ENCODE measurements at regions not wholly inside any gene's neighbourhood (a gene's known extent, or its start where the extent isn't known, plus 50 kb on each side); places are given as distances from the start of the nearest gene placed in this dataset.
"Not testable (repeated sequence)": the region's sequence is repeated elsewhere in the genome, so short reads cannot be mapped to it uniquely, and the experiment has no call there.

- DNase-seq (ENCODE audit: insufficient read length, low spot score) (no peak), FAIRE-seq (no peak)
- TF ChIP-seq, protein P1, sequence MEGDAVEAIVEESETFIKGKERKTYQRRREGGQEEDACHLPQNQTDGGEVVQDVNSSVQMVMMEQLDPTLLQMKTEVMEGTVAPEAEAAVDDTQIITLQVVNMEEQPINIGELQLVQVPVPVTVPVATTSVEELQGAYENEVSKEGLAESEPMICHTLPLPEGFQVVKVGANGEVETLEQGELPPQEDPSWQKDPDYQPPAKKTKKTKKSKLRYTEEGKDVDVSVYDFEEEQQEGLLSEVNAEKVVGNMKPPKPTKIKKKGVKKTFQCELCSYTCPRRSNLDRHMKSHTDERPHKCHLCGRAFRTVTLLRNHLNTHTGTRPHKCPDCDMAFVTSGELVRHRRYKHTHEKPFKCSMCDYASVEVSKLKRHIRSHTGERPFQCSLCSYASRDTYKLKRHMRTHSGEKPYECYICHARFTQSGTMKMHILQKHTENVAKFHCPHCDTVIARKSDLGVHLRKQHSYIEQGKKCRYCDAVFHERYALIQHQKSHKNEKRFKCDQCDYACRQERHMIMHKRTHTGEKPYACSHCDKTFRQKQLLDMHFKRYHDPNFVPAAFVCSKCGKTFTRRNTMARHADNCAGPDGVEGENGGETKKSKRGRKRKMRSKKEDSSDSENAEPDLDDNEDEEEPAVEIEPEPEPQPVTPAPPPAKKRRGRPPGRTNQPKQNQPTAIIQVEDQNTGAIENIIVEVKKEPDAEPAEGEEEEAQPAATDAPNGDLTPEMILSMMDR (IDR thresholded peaks at IDR 0.05; ENCODE audit: insufficient read depth, missing control alignments): no peak
Observed at GRCh38 chrX:3522101-3522650, 175.7 kb upstream of the MXRA5 start.

GRCh38 chrX:3521396-3521795 is 174.9 kb upstream of the MXRA5 start:
- FAIRE-seq: no peak
- TF ChIP-seq, protein P1 (IDR thresholded peaks at IDR 0.05; ENCODE audit: insufficient read depth, missing control alignments): no peak
- no peak for DNase-seq (ENCODE audit: insufficient read length, low spot score)

GRCh38 chrX:3520982-3521381 is 174.5 kb upstream of the MXRA5 start:
- FAIRE-seq (no peak), DNase-seq (ENCODE audit: insufficient read length, low spot score) (no peak)
- TF ChIP-seq, protein P1 (IDR thresholded peaks at IDR 0.05; ENCODE audit: insufficient read depth, missing control alignments): no peak

- TF ChIP-seq, protein P1 (IDR thresholded peaks at IDR 0.05; ENCODE audit: insufficient read depth, missing control alignments): no peak
- no peak for DNase-seq (ENCODE audit: insufficient read length, low spot score)
- no peak for FAIRE-seq
Observed at GRCh38 chrX:3520458-3520857, 174.0 kb upstream of the MXRA5 start.

- DNase-seq (ENCODE audit: insufficient read length, low spot score); FAIRE-seq: not testable (repeated sequence)
Observed at GRCh38 chrX:3519384-3519783, 172.9 kb upstream of the MXRA5 start.

DNA sequence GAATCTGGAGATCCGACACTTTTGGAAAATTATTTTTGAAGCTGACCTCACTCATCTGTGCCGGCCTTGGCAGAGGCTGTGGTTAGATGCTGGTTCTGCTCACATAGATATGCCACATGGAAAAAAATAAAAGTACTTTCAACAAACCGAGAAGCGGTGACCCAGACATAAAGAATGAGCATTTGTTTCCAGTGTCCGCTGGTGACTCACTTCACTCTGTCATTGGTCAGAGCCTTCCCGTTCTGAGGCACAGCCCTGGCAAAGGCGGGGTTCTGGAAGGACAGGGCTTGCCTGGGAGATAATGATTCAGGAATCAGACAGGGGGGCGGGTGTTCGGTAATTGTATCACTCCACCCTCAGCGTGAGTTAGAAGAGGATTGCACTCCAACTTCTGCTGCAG is 172.4 kb upstream of the MXRA5 start:
- FAIRE-seq (no peak), DNase-seq (ENCODE audit: insufficient read length, low spot score) (no peak)
- TF ChIP-seq, protein P1 (IDR thresholded peaks at IDR 0.05; ENCODE audit: insufficient read depth, missing control alignments): no peak

DNA sequence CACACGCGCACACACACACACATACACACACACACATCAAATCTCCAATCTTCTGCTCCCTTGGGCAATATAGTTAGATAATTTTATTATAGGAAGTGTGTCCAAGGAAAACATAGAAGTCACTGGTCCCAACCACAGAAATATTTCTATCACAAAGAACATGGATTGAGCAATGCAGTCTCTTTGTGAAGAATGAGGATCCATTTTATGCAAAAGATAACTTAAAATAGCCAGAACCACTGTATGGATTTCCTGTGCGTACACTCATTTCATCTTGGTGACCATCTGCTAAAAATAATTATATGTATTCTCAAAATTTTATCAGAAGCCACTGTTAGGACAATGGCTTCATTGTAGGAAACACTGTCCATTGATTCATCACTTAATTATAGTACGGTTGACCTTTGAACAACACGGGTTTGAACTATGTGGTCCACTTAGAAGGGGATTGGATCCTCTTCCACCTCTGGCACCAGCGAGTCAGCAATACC is 169.6 kb upstream of the MXRA5 start:
- FAIRE-seq: no peak
- DNase-seq (ENCODE audit: insufficient read length, low spot score): no peak
- TF ChIP-seq, protein P1 (IDR thresholded peaks at IDR 0.05; ENCODE audit: insufficient read depth, missing control alignments): no peak

DNA sequence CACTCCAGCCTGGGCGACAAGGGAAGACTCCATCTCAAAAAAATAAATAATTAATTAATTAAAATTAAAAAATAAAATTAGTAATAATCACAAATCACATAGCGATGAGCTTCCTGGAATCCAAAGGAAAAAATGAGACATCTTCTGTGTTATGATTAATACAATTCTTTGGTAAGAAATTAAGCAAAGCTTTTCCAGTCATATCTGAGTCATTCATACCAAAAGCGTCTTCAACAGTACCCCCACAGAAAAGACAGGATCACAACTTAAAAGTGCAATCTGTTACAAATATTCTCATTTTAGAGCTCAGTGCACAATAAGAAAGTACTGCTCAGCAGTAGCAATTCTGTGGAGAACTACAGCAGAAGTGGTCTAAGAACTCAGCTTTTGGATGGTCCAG is 168.5 kb upstream of the MXRA5 start:
- FAIRE-seq (no peak), DNase-seq (ENCODE audit: insufficient read length, low spot score) (no peak)
- TF ChIP-seq, protein P1 (IDR thresholded peaks at IDR 0.05; ENCODE audit: insufficient read depth, missing control alignments): no peak

DNA sequence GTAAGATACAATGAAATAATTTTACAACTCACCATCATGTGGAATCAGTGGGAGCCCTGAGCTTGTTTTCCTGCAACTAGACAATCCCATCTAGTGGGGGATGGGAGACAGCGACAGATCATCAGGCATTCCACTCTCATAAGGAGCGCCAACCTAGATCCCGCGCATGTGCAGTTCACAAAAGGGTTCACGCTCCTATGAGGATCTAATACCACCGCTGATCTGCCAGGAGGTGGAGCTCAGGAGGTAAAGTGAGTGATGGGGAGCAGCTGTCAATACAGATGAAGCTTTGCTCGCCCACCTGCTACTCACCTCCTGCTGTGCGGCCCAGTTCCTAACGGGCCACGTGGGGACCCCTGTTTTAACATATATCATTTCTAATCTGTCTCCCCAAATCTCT is 165.7 kb upstream of the MXRA5 start:
- DNase-seq (ENCODE audit: insufficient read length, low spot score); FAIRE-seq: not testable (repeated sequence)
